ENCODE measurements at regions not wholly inside any gene's neighbourhood (a gene's known extent, or its start where the extent isn't known, plus 50 kb on each side); places are given as distances from the start of the nearest gene placed in this dataset.

DNA sequence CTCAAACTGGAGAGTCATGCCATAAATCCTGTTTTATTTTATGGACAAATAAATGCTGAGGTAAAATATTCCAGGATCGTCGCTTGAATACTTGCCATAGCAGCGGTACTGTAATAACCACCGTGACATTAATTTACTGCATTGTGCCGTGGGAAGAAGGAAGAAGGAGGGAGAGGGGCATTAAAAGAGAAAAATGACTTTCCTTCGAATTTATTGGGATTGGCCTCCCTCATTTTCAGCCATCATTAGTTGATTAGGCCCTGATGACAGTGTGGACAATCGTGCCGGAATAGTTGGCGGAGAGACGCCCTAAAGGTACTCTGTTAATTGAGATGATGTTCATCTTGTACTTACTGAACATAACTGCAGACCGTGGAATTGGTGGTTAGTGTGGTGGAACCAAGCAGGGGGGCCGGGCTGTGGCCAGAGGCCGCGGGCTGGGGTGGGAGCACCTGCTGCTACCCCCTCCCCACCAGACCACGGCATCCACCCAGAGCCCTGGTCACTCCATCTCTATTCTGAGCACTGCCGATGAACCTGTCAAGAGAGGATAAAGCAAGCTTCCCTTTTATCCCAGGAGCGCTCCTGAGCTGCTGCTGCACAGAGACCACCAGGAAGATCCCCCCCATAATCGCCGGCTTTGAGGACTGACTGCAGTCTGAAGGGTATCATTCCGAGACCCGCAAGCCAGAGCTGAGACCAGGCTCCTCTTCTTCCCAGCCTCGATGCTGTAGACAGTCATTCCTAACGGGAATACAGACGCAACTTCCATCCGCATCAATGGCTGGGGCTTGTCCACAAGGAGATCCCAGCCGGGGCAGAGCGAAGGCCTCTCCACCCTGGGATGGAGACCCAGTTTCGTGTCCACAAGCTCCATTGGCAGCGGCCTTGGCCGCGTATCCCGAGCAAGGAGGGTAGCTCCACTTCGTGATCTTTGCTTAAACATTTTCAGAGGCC, 168.3 kb upstream of the TSHZ3 start:
- TF ChIP-seq EP300 (IDR thresholded peaks at IDR 0.05) (no peak), CTCF (IDR thresholded peaks at IDR 0.05) (no peak), POLR2A (IDR thresholded peaks at IDR 0.05; ENCODE audit: low read depth) (no peak)

All from esophagus muscularis mucosa (tissue), 4 donors.